ENCODE measurements at regions not wholly inside any gene's neighbourhood (a gene's known extent, or its start where the extent isn't known, plus 50 kb on each side); places are given as distances from the start of the nearest gene placed in this dataset.
A peak's percentile ranks its signal among the peaks of the same experiment; 100 is the strongest.

DNA sequence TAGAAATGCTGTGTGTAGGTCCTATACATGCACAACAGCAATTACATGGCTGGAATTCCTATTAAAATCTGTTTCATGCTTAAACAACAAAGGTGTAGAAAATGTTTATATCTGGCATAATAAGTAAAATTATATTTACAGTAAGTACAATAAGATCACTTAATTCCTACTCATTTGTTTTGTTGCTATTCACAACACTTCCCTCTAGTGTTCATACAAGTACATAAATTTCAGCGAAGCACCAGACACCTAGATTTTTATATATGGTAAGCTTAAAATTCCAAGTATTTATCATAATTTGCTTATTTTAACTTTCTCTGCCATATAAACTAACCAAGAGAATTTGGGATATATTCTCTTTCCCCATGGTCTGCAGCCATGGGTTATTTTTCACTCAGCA is 51.8 kb upstream of the ANK3 start:
- DNase-seq (ENCODE audit: low read depth) = peak; percentile 27
- TF ChIP-seq, protein P1, sequence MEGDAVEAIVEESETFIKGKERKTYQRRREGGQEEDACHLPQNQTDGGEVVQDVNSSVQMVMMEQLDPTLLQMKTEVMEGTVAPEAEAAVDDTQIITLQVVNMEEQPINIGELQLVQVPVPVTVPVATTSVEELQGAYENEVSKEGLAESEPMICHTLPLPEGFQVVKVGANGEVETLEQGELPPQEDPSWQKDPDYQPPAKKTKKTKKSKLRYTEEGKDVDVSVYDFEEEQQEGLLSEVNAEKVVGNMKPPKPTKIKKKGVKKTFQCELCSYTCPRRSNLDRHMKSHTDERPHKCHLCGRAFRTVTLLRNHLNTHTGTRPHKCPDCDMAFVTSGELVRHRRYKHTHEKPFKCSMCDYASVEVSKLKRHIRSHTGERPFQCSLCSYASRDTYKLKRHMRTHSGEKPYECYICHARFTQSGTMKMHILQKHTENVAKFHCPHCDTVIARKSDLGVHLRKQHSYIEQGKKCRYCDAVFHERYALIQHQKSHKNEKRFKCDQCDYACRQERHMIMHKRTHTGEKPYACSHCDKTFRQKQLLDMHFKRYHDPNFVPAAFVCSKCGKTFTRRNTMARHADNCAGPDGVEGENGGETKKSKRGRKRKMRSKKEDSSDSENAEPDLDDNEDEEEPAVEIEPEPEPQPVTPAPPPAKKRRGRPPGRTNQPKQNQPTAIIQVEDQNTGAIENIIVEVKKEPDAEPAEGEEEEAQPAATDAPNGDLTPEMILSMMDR (IDR thresholded peaks at IDR 0.05; ENCODE audit: low read depth, low read length) = no peak
- TF ChIP-seq, protein P2, sequence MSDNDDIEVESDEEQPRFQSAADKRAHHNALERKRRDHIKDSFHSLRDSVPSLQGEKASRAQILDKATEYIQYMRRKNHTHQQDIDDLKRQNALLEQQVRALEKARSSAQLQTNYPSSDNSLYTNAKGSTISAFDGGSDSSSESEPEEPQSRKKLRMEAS (IDR thresholded peaks at IDR 0.05; ENCODE audit: low read depth, low read length) = no peak
- TF ChIP-seq POLR2A (IDR thresholded peaks at IDR 0.05; ENCODE audit: extremely low read depth, insufficient read length) = no peak
- no peak for TF ChIP-seq MYC (IDR thresholded peaks at IDR 0.05; ENCODE audit: low read depth, low read length)
- H3K4me3 ChIP-seq (ENCODE audit: low read depth, low read length) = no peak overlapping the region

DNA sequence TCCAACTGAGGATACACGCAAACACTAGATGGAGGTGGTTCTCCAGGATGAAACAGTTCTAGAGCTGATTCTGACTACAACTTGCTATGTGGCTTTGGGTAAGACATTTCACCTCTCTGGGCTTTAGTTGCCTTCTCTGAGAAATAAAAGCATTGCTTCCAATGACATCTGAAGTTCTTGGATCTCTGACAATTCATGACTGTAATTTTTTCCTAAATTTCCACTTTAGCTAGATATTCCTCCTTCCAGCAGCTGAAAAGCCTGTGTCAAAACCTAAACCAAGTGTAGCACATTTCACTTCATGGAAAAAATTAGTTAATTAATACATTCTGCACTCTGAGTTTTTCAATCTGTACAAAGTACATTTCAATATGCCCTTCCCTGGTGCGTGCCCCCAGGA is 50.0 kb upstream of the ANK3 start:
- TF ChIP-seq, protein P2 (IDR thresholded peaks at IDR 0.05; ENCODE audit: low read depth, low read length) = no peak
- no peak for TF ChIP-seq POLR2A (IDR thresholded peaks at IDR 0.05; ENCODE audit: extremely low read depth, insufficient read length)
- TF ChIP-seq, protein P1 (IDR thresholded peaks at IDR 0.05; ENCODE audit: low read depth, low read length) = no peak
- TF ChIP-seq MYC (IDR thresholded peaks at IDR 0.05; ENCODE audit: low read depth, low read length) = no peak
- no peak for DNase-seq (ENCODE audit: low read depth)
- no peak overlapping the region for H3K4me3 ChIP-seq (ENCODE audit: low read depth, low read length)

Measured in NB4 (cell line).